GM19324 (cell line): ENCODE measurements at regions not wholly inside any gene's neighbourhood (a gene's known extent, or its start where the extent isn't known, plus 50 kb on each side); places are given as distances from the start of the nearest gene placed in this dataset.

Experiments
- ATAC-seq: cut with Tn5 transposase; IDR thresholded peaks from one replicate; pipeline ENCODE4 v1.9.1; 2021; ENCODE audit warnings: mild to moderate bottlenecking, moderate library complexity; ENCODE audit not compliant: unreplicated experiment, low FRiP score

DNA sequence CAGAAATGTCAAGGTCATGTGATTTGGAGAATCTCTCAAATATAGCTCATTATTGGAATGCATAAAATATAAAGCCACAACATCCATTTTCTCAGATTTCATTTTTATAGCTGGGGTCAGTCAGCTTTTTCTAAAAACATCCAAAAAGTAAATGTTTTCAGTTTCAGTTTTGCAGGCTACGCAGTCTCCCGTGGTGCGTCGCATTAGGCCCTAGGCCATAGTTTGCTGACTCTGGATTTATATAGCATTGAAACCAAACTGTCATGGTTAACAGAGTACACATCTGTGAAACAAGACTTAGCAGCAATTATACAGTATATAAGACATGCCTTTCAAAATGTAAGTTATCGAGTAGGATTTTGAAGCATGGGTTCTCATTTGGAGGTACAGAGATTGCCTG, 140.0 kb downstream of the IRS2 start:
- peak; percentile 81 for ATAC-seq

GRCh38 chr13:109645831-109646230, 140.6 kb downstream of the IRS2 start:
- ATAC-seq: peak; percentile 11

DNA sequence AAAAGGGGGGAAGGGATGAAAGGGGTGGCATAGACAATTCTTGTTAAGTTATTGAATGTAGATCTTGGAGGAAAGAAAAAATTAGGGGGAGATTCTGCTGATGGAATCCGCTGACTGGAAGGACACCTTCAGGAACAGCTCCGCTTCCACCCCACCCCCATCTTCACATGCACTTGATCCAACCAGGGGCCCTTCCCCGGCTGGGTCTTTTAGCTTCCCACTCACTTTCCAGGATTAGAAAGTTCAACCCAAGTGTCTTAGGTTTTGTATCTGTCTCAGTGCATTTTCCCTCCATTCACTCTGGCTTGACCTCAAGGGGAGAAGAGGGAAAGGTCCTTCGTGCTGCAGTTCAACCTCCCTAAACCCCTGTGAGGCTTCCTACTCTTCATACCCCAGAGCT, 141.4 kb downstream of the IRS2 start:
- ATAC-seq: no peak

- ATAC-seq: no peak
Observed at GRCh38 chr13:109644069-109644750, 142.2 kb downstream of the IRS2 start.

- ATAC-seq: no peak
Observed at GRCh38 chr13:109642358-109642757, 144.0 kb downstream of the IRS2 start.

DNA sequence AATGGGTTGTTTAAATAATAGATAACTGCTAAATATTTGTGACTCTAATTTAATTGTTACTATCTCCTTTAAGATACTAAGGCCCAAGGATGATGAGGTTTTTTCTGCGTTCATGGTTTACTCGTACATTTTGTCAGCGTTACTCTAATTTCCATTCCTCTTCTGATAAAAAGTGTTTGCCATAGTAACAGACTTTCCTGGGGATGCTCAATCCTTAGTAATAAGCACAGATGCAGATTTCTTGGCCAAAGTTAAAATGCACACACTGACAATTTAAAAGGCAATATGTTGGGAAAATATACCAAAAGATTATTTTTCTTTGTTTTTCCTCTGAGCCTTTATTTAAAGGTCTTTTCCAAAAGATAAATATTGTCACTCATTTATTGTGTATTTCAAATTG, 149.6 kb downstream of the IRS2 start:
- ATAC-seq: no peak

DNA sequence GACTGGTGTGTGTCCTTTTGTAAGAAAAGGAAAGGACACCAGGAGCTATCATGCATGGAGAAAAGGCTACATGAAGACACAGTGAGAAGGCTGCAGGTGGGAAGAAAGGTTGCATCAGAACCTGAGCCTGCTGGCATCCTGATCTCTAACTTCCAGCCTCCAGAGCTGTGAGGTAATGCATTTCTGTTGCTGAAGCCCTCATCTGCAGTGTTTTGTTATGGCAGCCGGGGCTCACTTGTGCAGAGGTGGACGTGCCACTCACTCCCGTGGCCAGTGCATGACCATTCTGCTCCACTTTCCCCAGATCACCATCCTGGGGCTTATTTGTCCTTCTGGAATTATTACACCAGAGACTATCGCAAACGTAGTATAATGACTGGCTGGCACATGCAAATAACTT, 155.3 kb downstream of the IRS2 start:
- ATAC-seq: no peak

DNA sequence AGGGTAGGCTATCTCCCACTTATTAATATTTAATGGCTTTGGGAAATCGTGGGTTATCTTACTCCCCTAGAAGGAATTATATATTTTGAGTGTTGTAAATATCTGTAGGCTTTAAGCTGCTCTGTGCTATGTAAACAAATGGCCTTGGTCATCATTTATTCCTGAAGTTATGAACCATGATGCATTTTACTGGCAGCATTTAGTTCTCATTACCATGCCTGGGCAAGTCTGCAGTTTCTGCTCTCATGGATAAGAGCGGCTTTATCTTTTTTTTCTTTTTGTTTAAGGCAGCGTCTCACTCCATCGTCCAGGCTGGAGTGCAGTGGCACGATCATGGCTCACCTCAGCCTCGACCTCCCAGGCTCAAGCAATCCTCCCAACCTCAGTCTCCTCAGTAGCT, 156.1 kb downstream of the IRS2 start:
- no peak for ATAC-seq

DNA sequence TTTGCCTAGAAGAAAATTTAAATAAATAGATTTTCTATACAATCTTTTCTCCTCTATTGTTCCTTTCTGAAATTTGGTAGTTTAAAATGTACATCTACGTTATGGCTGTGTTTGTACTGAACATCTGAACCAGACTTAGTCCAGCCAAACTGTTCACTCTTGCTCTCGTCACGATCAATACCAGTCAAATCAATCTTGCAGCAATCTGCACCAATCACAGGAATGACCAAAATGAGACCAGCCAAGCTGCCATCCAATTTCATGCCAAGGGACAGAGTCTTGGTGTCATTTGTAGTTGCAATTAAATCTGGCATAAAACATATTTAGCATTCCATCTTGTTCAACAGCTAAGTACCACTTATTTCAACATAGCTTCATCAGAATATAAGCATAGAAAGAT, 156.6 kb downstream of the IRS2 start:
- no peak for ATAC-seq

DNA sequence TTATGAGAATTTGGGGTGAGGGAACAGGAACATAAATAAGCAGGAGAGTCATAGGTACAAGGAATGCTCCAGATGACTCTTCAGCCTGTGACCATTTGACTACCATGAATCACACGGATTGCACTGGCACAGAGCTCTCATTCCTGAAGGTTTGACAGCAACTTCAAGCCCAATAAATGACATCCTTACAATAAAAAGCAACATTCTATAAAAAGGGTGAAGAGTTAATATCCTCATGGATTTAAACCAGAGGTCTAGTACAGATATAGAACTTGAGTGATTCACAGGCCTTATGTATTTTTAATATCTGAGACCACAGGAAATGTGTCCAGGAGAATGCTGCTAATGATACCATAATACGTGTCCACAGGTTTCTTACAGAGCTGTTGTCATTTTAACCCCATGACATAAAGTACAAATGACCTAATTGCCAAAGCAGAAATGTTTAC, 158.1 kb downstream of the IRS2 start:
- ATAC-seq: no peak

DNA sequence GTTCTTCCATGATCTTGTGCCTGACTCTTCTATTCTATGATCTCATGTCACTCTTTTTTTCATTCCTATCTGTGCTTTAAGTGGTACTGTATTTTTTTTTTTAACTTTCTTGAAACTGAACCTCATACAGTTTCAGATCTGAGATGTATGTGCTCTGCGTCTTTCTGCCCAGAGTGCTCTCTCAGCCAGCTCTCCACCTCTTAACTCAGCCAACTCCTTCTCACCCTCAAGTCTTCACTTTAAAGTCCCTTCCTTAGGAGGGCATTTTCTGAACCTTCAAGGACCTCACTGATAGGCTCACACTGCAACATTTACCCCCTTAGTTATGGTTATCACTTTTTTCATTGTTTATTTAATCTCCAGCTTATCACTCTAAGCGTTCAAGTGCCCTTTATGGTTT, 158.7 kb downstream of the IRS2 start:
- ATAC-seq: no peak

DNA sequence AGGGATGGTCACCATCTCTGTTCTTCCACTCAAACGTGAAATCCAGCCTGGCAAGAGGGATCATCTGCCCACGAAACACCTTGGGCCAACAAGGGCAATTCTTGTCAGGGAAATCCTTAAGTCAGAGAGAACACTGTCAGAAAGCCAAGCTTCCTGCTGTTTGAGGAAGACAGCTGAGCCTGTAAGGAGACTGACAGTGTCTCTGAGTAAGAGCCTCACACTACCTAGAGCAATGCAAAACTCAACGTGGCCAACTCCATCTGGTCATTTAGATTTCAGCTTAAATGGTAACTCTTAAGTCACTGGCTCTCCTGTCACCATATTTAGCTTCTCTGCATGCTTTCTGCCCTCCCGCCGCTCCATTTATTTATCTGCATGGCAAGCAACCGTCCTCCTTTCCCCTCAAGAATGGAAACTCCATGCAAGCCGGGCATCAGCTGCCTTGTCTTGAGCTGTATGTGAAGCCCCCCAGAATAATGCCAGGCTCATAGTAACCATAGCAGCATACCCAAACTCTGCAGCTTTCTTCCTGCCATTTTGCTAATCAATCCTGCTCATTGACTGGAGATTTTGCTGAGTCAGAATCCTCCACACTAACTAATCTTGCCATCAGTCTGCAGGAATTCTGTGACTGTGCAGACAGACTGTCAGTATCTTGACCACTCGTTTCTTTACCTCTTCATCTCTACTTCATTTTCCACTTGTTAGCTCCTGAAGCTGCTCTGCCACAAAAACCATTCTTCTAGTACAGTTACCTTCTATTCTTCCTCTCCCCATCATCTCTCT, 159.8 kb downstream of the IRS2 start:
- ATAC-seq: no peak

- no peak for ATAC-seq
Observed at GRCh38 chr13:109625156-109625555, 161.2 kb downstream of the IRS2 start.

DNA sequence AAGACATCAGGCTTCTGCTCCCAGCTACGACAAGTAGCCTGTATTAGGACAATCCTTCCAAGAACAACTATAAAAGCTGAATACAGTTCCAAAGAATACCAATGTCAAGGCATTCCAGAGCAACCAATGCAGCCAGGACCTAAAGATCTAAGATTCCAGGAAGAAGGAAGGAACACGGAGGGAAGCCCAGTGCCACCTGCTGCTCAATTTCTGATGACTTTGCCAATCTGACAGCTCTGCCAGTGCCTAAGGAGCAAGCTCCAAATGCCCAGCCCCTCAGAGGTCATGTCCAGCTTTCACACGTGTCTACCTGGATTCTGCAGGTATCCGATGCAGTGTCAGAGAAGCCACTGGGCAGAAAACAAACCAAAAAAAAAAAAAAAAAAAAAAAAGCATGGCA, 164.4 kb downstream of the IRS2 start:
- no peak for ATAC-seq

- no peak for ATAC-seq
Observed at GRCh38 chr13:109615721-109616420, 170.5 kb downstream of the IRS2 start.

GRCh38 chr13:109611912-109612691, 174.3 kb downstream of the IRS2 start:
- ATAC-seq: no peak

GRCh38 chr13:109610517-109610916, 175.9 kb downstream of the IRS2 start:
- ATAC-seq: no peak

GRCh38 chr13:109608503-109608902, 177.9 kb downstream of the IRS2 start:
- no peak for ATAC-seq

DNA sequence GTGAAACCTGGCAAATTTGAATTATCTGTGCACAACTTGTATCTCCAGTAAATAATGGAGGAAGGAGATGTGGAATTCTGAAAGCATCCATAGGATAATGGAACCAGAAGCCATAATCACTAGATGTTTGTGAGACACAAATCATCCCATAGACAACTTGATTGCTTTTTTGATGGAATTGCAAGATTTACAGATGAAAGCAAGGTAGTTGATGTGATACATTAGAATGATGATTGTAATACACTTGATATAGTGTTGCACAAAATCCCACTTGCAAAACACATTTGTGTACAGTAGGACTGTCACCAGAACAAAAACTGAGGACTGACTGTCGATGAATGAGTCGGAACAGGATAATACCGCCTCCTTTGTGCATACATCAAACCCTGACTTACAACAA, 178.3 kb downstream of the IRS2 start:
- no peak for ATAC-seq

GRCh38 chr13:109606520-109606919, 179.9 kb downstream of the IRS2 start:
- no peak for ATAC-seq

DNA sequence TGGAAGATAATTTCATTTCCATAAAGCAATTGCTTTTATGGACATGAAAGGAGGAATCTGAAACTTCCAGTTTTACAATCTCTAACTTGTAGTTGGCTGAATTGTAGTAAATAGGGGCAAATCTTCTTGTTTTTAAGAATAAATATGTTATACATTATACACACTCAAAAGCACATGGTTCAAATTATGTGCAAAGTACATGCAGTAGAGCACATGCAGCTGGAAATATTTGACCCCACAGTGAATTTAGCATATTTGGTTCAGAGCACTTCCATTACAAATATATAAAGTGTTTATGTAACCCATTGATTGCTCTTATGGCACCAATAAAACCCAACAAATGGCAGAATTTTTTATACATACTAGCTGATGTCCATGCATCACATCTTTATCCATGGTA, 180.5 kb downstream of the IRS2 start:
- no peak for ATAC-seq
